Breast epithelium (tissue), 3 donors: ENCODE measurements at regions not wholly inside any gene's neighbourhood (a gene's known extent, or its start where the extent isn't known, plus 50 kb on each side); places are given as distances from the start of the nearest gene placed in this dataset.

ENCODE experiments used
- POLR2A ChIP-seq: fragments of 450-650 bp; IDR thresholded peaks from one replicate; pipeline ENCODE4 v1.6.1; 2016; ENCODE audit warnings: antibody characterized with exemption, mild to moderate bottlenecking, moderate library complexity
- POLR2AphosphoS5 ChIP-seq, 3 donors: sonication (generic); formaldehyde crosslinking; IDR thresholded peaks; one replicate each; pipeline ENCODE4 v1.6.1; 2017; ENCODE audit warnings: antibody characterized with exemption in 3 of 3
- TF ChIP-seq, protein P1 (sequence below), 3 donors: fragments of 450-650 bp; IDR thresholded peaks; one replicate each; pipeline ENCODE4 v1.5.1; 2016 to 2017; ENCODE audit warnings: antibody characterized with exemption in 3 of 3, mild to moderate bottlenecking in 3 of 3, moderate library complexity in 3 of 3

DNA sequence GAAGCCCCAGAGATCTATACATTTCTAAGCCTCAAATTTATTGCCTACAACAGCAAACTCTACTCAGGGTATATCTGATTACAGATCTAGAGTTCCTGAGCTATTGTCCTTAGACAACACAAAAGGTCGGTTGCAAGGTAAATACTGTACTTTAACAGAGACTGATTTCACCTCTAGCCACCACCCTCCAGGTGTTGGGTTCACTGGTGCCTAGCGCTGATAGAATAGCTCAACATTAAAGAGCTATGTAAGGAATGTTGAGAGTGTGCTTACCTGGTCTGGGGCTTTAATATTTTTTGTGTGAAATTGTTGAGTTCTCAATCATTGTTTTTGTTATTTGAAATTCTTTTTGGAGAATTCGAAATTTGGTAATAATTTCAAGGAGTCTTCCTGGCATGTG, 277.0 kb upstream of the PSMD7 start:
- TF ChIP-seq, protein P1, sequence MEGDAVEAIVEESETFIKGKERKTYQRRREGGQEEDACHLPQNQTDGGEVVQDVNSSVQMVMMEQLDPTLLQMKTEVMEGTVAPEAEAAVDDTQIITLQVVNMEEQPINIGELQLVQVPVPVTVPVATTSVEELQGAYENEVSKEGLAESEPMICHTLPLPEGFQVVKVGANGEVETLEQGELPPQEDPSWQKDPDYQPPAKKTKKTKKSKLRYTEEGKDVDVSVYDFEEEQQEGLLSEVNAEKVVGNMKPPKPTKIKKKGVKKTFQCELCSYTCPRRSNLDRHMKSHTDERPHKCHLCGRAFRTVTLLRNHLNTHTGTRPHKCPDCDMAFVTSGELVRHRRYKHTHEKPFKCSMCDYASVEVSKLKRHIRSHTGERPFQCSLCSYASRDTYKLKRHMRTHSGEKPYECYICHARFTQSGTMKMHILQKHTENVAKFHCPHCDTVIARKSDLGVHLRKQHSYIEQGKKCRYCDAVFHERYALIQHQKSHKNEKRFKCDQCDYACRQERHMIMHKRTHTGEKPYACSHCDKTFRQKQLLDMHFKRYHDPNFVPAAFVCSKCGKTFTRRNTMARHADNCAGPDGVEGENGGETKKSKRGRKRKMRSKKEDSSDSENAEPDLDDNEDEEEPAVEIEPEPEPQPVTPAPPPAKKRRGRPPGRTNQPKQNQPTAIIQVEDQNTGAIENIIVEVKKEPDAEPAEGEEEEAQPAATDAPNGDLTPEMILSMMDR (IDR thresholded peaks at IDR 0.05), result no peak
- TF ChIP-seq POLR2A (no peak), POLR2AphosphoS5 (IDR thresholded peaks at IDR 0.05) (no peak)
